Mammary epithelial cell (primary cell): ENCODE measurements at regions not wholly inside any gene's neighbourhood (a gene's known extent, or its start where the extent isn't known, plus 50 kb on each side); places are given as distances from the start of the nearest gene placed in this dataset.

Experiments
- EZH2 ChIP-seq: IDR thresholded peaks from 2 replicates; pipeline ENCODE4 v1.6.1; 2012; ENCODE audit warnings: low read length, inconsistent platforms, borderline replicate concordance
- TF ChIP-seq, protein P1 (sequence below), 2 donors: IDR thresholded peaks in 1 of 2; conservative IDR thresholded peaks in 1 of 2; 2 replicates each; pipeline ENCODE4 v1.5.1; 2011 to 2012; ENCODE audit warnings: inconsistent platforms in 2 of 2, low read length in 2 of 2, mild to moderate bottlenecking in 2 of 2, control low read depth in 1 of 2, low read depth in 1 of 2; ENCODE audit not compliant: insufficient read depth in 1 of 2; ENCODE audit errors: extremely low read depth in 1 of 2

DNA sequence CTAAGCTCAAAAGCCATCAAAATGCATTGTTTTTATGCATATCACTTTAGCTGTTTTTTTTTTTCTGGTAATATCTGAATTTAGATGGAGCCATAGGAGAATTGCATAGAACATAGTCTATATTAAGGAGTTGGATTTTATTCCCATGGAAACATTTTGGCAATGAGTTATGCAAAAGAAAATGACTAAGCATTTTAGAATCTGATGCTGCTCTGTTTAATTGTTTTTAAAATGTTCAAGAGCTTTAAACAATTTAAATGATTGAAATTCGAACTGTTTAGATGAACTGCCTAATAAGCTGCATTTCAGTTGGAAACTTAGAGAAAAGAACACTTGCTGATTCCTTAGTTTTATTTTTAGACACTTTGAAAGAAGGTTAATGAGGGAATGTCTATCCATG is 1531.5 kb upstream of the B3GALT2 start:
- no peak for TF ChIP-seq EZH2
- TF ChIP-seq, protein P1, sequence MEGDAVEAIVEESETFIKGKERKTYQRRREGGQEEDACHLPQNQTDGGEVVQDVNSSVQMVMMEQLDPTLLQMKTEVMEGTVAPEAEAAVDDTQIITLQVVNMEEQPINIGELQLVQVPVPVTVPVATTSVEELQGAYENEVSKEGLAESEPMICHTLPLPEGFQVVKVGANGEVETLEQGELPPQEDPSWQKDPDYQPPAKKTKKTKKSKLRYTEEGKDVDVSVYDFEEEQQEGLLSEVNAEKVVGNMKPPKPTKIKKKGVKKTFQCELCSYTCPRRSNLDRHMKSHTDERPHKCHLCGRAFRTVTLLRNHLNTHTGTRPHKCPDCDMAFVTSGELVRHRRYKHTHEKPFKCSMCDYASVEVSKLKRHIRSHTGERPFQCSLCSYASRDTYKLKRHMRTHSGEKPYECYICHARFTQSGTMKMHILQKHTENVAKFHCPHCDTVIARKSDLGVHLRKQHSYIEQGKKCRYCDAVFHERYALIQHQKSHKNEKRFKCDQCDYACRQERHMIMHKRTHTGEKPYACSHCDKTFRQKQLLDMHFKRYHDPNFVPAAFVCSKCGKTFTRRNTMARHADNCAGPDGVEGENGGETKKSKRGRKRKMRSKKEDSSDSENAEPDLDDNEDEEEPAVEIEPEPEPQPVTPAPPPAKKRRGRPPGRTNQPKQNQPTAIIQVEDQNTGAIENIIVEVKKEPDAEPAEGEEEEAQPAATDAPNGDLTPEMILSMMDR (conservative IDR thresholded peaks at IDR 0.05 in 1 of 2, IDR thresholded peaks at IDR 0.05 in 1 of 2; ENCODE audit: extremely low read depth in 1 of 2, insufficient read depth in 1 of 2, low read depth in 1 of 2, low read length in 2 of 2) = no peak
